ENCODE measurements at regions not wholly inside any gene's neighbourhood (a gene's known extent, or its start where the extent isn't known, plus 50 kb on each side); places are given as distances from the start of the nearest gene placed in this dataset.
A peak's percentile ranks its signal among the peaks of the same experiment; 100 is the strongest.

DNA sequence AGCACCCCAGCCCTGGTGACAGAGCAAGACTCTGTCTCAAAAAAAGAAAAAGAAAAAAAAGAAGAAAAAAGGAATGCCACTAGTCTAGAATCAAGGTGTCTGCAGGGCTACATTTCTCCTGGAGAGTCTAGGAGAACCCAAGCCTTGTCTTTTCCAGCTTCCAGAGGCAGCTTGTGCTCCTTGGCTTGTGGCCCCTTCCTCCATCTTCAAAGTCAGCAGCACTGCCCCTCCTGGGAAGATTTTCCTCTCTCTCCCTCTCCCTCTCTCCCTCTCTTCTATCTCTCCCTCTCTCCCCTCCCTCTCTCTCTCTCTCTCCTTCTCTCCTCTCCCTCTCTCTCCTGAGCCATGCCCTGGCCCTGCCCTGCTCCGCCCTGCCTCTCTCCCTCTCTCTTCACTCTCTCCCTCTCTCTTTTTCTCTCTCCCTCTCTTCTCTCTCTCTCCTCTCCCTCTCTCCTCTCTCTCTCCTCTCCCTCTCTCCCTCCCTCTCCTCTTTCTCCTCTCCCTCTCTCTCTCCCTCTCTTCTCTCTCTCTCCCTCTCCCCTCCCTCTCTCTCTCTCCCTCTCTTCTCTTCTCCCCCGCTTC, 97.7 kb upstream of the FGF3 start:
- ChIA-PET POLR2A (ENCODE audit: low non-redundant PET) (no interaction called here), CTCF (interaction anchor here (0.6 to 2.9 kb wide), 5 partner anchors 268 to 284 kb away, joined by 3 to 19 read pairs (median 7); no protein-coding TSS in a partner anchor)
- no peak overlapping the region for H3K27ac ChIP-seq
- TF ChIP-seq, protein P1, sequence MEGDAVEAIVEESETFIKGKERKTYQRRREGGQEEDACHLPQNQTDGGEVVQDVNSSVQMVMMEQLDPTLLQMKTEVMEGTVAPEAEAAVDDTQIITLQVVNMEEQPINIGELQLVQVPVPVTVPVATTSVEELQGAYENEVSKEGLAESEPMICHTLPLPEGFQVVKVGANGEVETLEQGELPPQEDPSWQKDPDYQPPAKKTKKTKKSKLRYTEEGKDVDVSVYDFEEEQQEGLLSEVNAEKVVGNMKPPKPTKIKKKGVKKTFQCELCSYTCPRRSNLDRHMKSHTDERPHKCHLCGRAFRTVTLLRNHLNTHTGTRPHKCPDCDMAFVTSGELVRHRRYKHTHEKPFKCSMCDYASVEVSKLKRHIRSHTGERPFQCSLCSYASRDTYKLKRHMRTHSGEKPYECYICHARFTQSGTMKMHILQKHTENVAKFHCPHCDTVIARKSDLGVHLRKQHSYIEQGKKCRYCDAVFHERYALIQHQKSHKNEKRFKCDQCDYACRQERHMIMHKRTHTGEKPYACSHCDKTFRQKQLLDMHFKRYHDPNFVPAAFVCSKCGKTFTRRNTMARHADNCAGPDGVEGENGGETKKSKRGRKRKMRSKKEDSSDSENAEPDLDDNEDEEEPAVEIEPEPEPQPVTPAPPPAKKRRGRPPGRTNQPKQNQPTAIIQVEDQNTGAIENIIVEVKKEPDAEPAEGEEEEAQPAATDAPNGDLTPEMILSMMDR (conservative IDR thresholded peaks at IDR 0.05; ENCODE audit: low read depth), result no peak
- no peak for DNase-seq (ENCODE audit: low spot score)

GRCh38 chr11:69917529-69917928, 98.3 kb upstream of the FGF3 start:
- TF ChIP-seq, protein P1 (conservative IDR thresholded peaks at IDR 0.05; ENCODE audit: low read depth), result no peak
- POLR2A ChIA-PET (ENCODE audit: low non-redundant PET), result no interaction called here
- H3K27ac ChIP-seq, result no peak overlapping the region
- CTCF ChIA-PET, result interaction anchor here (1.1 kb wide), 1 partner anchor 162 kb away, joined by 3 read pairs; no protein-coding TSS in a partner anchor
- DNase-seq (ENCODE audit: low spot score), result no peak

DNA sequence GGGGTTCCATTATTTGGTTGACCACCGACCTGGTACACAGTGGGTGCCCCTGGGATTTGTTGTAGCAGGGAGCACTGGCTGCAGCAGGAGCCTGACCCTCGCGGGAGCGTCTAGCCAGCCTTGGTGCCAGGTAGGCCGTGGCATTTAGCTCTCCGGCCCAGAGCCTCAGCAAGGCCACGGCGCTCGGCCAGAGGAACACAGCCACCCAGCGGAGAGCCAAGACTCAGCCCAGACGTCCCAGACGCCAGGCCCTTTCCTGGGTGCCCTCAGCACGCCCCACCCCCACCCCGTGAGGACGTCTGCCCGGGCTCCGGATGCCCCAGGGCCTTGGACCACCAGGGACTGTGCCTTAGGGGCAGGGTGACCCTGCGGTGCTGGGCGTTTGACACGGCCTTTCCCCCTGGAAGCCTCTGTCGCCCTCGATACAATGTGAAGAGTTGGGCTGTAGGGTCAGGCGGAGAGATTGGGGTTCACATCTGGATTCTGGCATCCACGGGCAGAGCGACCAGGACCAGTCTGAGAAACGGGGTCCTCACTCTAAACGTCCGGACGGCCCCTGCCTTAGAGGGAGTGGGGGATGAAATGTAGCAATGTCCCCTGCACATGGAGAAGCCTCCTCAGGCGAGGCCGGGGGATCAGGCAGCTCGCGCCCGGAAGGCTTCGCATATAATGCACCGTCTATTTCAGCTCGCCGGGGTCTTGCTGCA, 99.2 kb upstream of the FGF3 start:
- DNase-seq (ENCODE audit: low spot score), result no peak
- ChIA-PET CTCF (interaction anchor here (0.5 to 1.9 kb wide), 15 partner anchors 8 to 280 kb away, joined by 3 to 22 read pairs (median 3); no protein-coding TSS in a partner anchor), POLR2A (ENCODE audit: low non-redundant PET) (no interaction called here)
- TF ChIP-seq, protein P1 (conservative IDR thresholded peaks at IDR 0.05; ENCODE audit: low read depth), result no peak
- H3K27ac ChIP-seq, result no peak overlapping the region

GRCh38 chr11:69918938-69919650, 99.9 kb upstream of the FGF3 start:
- no peak overlapping the region for H3K27ac ChIP-seq
- ChIA-PET CTCF (interaction anchor here (0.5 to 1.9 kb wide), 16 partner anchors 10 to 1369 kb away, joined by 3 to 22 read pairs (median 3); no protein-coding TSS in a partner anchor), POLR2A (ENCODE audit: low non-redundant PET) (no interaction called here)
- DNase-seq (ENCODE audit: low spot score), result peak; percentile 64
- TF ChIP-seq, protein P1 (conservative IDR thresholded peaks at IDR 0.05; ENCODE audit: low read depth), result peak; percentile 83

DNA sequence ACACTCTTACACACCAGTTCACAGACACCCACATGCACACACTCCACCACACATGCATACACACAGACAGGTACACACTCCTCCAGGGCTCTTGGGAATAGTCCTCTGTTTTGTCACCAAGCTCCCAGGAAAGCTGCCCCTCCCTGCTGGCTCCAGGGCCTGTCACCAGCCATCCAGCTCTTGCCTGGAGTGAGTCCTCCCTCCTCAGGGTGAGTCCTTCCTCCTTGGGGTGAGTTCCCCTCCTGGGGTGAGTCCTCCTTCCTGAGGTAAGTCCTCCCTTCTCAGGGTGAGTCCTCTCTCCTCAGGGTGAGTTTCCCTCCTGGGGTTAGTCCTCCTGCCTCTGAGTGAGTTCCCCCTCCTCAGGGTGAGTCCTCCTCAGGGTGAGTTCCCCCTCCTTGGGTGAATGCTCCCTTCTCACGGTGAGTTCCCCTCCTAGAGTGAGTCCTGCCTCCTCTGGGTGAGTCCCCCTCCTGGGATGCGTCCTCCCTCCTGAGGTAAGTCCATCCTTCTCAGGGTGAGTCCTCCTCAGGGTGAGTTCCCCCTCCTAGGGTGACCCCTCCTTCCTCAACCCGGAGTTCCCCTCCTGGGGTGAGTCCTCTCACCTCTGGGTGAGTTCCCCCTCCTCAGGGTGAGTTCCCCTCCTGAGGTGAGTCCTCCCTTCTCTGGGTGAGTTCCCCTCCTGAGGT, 100.6 kb upstream of the FGF3 start:
- no peak for DNase-seq (ENCODE audit: low spot score)
- POLR2A ChIA-PET (ENCODE audit: low non-redundant PET), result no interaction called here
- H3K27ac ChIP-seq, result no peak overlapping the region
- TF ChIP-seq, protein P1 (conservative IDR thresholded peaks at IDR 0.05; ENCODE audit: low read depth), result no peak
- CTCF ChIA-PET, result interaction anchor here (1.1 to 1.9 kb wide), 3 partner anchors 12 to 277 kb away, joined by 3 to 22 read pairs (median 3); no protein-coding TSS in a partner anchor
